Osteoblast (primary cell): ENCODE measurements at regions not wholly inside any gene's neighbourhood (a gene's known extent, or its start where the extent isn't known, plus 50 kb on each side); places are given as distances from the start of the nearest gene placed in this dataset.

Source experiments
- DNase-seq: peaks from one replicate; pipeline ENCODE4 v3.0.0; 2011; ENCODE audit warnings: low spot score, mixed read lengths; ENCODE audit not compliant: insufficient read length; ENCODE audit errors: missing footprints
- H2AFZ ChIP-seq: 2 replicates; pipeline ENCODE4 v1.6.0; 2011; ENCODE audit warnings: mild to moderate bottlenecking, low read length
- H3K27ac ChIP-seq: 2 replicates; pipeline ENCODE4 v1.5.1; 2011; ENCODE audit warnings: mild to moderate bottlenecking, low read depth, low read length, moderate library complexity
- H3K27me3 ChIP-seq: 2 replicates; pipeline ENCODE4 v1.6.0; 2012; ENCODE audit warnings: mild to moderate bottlenecking, control low read depth, inconsistent platforms, low read length, moderate library complexity; ENCODE audit not compliant: insufficient read depth
- H3K36me3 ChIP-seq: 2 replicates; pipeline ENCODE4 v1.5.1; 2011; ENCODE audit warnings: mild to moderate bottlenecking, low read length, control low read depth, moderate library complexity; ENCODE audit not compliant: insufficient read depth
- H3K4me1 ChIP-seq: 2 replicates; pipeline ENCODE4 v1.5.1; 2011; ENCODE audit warnings: mild to moderate bottlenecking, low read length, control low read depth, moderate library complexity; ENCODE audit not compliant: insufficient read depth
- H3K4me2 ChIP-seq: 2 replicates; pipeline ENCODE4 v1.6.0; 2011; ENCODE audit warnings: mild to moderate bottlenecking, low read length; ENCODE audit not compliant: insufficient read depth
- H3K4me3 ChIP-seq: fragments of 200-600 bp; sonication (generic); 3 replicates; pipeline ENCODE4 v1.5.1; 2012; ENCODE audit warnings: mild to moderate bottlenecking, low read length, inconsistent platforms; ENCODE audit not compliant: insufficient read depth
- H3K79me2 ChIP-seq: 2 replicates; pipeline ENCODE4 v1.6.0; 2012; ENCODE audit warnings: mild to moderate bottlenecking, low read length, control low read depth, inconsistent platforms; ENCODE audit not compliant: insufficient read depth
- H3K9me3 ChIP-seq: 2 replicates; pipeline ENCODE4 v1.5.1; 2011; ENCODE audit warnings: low read depth, low read length, control low read depth
- H4K20me1 ChIP-seq: 2 replicates; pipeline ENCODE4 v1.6.0; 2012; ENCODE audit warnings: mild to moderate bottlenecking, low read length, control low read depth; ENCODE audit not compliant: insufficient read depth
- CTCF ChIP-seq: IDR thresholded peaks from 2 replicates; pipeline ENCODE4 v1.5.1; 2011; ENCODE audit warnings: mild to moderate bottlenecking, low read depth, low read length, moderate library complexity; ENCODE audit errors: extremely low read depth

GRCh38 chr3:118127992-118128391 lies 906.7 kb downstream of the IGSF11 start:
- no peaks in the 10 kb centered on the region for H3K4me1 ChIP-seq
- no peak overlapping the region for H3K4me3 ChIP-seq
- DNase-seq = no peak
- H4K20me1 ChIP-seq = no peaks in the 10 kb centered on the region
- no peak for TF ChIP-seq CTCF
- H2AFZ ChIP-seq = no peak overlapping the region
- no peak overlapping the region for H3K4me2 ChIP-seq
- no peaks in the 10 kb centered on the region for H3K27me3 ChIP-seq
- H3K36me3 ChIP-seq = no peaks in the 10 kb centered on the region
- H3K27ac ChIP-seq = no peak overlapping the region
- no peaks in the 10 kb centered on the region for H3K79me2 ChIP-seq
- no peaks in the 10 kb centered on the region for H3K9me3 ChIP-seq

- H3K36me3 ChIP-seq = no peaks in the 10 kb centered on the region
- no peak overlapping the region for H2AFZ ChIP-seq
- no peaks in the 10 kb centered on the region for H3K4me1 ChIP-seq
- DNase-seq = no peak
- no peak overlapping the region for H3K27ac ChIP-seq
- H4K20me1 ChIP-seq = no peaks in the 10 kb centered on the region
- no peak for TF ChIP-seq CTCF
- H3K4me3 ChIP-seq = no peak overlapping the region
- H3K27me3 ChIP-seq = no peaks in the 10 kb centered on the region
- no peaks in the 10 kb centered on the region for H3K9me3 ChIP-seq
- no peak overlapping the region for H3K4me2 ChIP-seq
- H3K79me2 ChIP-seq = no peaks in the 10 kb centered on the region
Observed at GRCh38 chr3:118128886-118129285, 905.8 kb downstream of the IGSF11 start.

DNA sequence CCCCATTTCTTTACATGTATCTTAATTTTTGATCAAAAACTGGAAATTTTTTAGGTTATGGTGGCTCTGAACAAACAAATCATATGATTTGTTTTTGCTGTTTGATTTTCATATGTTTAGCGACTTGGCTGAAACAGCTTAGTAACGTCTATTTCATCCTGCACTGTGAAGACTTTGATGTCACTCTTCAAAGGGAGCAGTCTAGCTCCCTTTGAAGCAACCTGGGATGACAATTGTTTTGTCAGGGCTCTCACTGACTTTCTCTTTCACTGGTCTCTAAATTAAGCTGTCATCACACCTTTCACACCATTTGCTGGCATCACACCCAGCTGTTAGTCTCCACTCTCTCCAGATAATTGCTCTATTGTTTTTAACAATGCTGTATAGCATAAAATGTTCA lies 896.9 kb downstream of the IGSF11 start:
- Histone ChIP-seq H3K79me2 (no peaks in the 10 kb centered on the region), H3K27ac (no peak overlapping the region), H3K27me3 (no peaks in the 10 kb centered on the region), H3K4me1 (no peaks in the 10 kb centered on the region), H3K4me2 (no peak overlapping the region), H3K9me3 (no peaks in the 10 kb centered on the region), H3K4me3 (no peak overlapping the region), H3K36me3 (no peaks in the 10 kb centered on the region), H4K20me1 (no peaks in the 10 kb centered on the region), H2AFZ (no peak overlapping the region)
- no peak for DNase-seq
- TF ChIP-seq CTCF = no peak

DNA sequence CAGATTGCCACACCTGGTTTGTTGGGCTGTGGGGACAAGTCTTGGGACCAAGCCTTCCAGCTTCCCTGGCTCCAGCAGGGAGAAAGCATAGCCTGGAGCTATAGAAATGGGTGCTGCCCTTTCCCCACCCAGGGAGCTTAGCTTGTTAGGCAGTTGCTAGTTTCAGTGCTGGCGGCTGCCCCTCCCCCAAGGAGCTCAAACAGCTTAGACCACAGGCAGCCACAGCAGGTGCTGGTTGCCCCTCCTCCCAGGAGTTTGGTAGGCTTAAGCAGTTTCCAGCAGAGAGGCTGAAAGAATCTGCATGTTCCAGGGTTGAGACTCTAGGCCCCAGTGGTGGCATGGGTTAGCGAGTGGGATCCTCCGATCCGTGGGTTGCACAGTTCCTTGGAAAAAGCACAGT lies 889.7 kb downstream of the IGSF11 start:
- H3K4me2 ChIP-seq = no peak overlapping the region
- no peak for TF ChIP-seq CTCF
- no peaks in the 10 kb centered on the region for H3K36me3 ChIP-seq
- H3K4me1 ChIP-seq = no peaks in the 10 kb centered on the region
- H2AFZ ChIP-seq = no peak overlapping the region
- no peaks in the 10 kb centered on the region for H3K79me2 ChIP-seq
- no peak for DNase-seq
- no peak overlapping the region for H3K4me3 ChIP-seq
- no peaks in the 10 kb centered on the region for H3K27me3 ChIP-seq
- no peaks in the 10 kb centered on the region for H4K20me1 ChIP-seq
- no peak overlapping the region for H3K27ac ChIP-seq
- H3K9me3 ChIP-seq = no peaks in the 10 kb centered on the region
